Effector memory CD8-positive, alpha-beta T cell (primary cell): ENCODE measurements at regions not wholly inside any gene's neighbourhood (a gene's known extent, or its start where the extent isn't known, plus 50 kb on each side); places are given as distances from the start of the nearest gene placed in this dataset.

Source experiments
- ATAC-seq: fragments of 150-1000 bp; cut with Tn5 transposase; replicated peaks from 2 replicates; pipeline ENCODE4 v1.10.0; 2021; ENCODE audit warnings: mild to moderate bottlenecking, moderate library complexity
- DNase-seq, 3 experiments: peaks; one replicate each; pipeline ENCODE4 v3.0.0; 2021
- H3K27ac Mint-ChIP-seq, 2 donors: one replicate each; pipeline ENCODE4 v1.8.0; 2022; ENCODE audit warnings: mild to moderate bottlenecking in 2 of 2, mixed read lengths in 2 of 2, moderate library complexity in 2 of 2
- H3K27me3 Mint-ChIP-seq, 2 donors: one replicate each; pipeline ENCODE4 v1.8.0; 2022; ENCODE audit warnings: mixed read lengths in 2 of 2
- H3K36me3 Mint-ChIP-seq: one replicate; pipeline ENCODE4 v1.8.0; 2022; ENCODE audit warnings: mild to moderate bottlenecking, moderate library complexity, mixed read lengths; ENCODE audit not compliant: insufficient read depth
- H3K4me1 Mint-ChIP-seq, 2 donors: one replicate each; pipeline ENCODE4 v1.8.0; 2022; ENCODE audit warnings: low read depth in 2 of 2, mixed read lengths in 2 of 2
- H3K4me3 Mint-ChIP-seq, 2 donors: one replicate each; pipeline ENCODE4 v1.8.0; 2022; ENCODE audit warnings: mild to moderate bottlenecking in 2 of 2, mixed read lengths in 2 of 2, moderate library complexity in 2 of 2
- H3K9me3 Mint-ChIP-seq, 2 donors: one replicate each; pipeline ENCODE4 v1.8.0; 2022; ENCODE audit warnings: mixed read lengths in 2 of 2

- Mint-ChIP-seq H3K4me3 (no peak overlapping the region), H3K9me3 (no peaks in the 10 kb centered on the region), H3K4me1 (no peaks in the 10 kb centered on the region), H3K27ac (no peak overlapping the region), H3K36me3 (no peaks in the 10 kb centered on the region), H3K27me3 (peaks cover 53 to 60% of the 10 kb centered on the region in 2 donors)
- DNase-seq (no peak), ATAC-seq (no peak)
Measured at GRCh38 chr2:45162711-45163110, 153.5 kb upstream of the SIX2 start.

DNA sequence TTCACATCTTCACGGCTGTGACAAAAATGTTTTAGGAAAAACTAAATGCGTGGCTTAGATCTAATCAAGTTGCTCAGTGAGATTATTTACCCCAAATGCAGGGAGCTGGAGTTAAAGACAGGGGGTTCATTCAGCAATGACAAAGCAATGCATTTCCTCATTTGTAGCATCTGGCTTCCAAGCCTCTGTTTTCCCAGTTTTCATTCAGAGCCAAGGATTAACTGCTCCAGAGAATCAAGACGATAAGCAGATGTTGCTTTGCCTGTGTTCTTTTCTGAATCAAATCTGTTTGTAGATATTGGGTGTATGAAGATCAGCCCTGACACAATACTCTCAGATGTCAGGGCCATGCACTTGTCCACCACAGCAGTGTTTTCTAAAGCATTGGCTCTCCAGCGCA, 147.4 kb upstream of the SIX2 start:
- Mint-ChIP-seq H3K4me1 (no peaks in the 10 kb centered on the region), H3K9me3 (no peaks in the 10 kb centered on the region), H3K27ac (no peak overlapping the region), H3K4me3 (no peak overlapping the region), H3K36me3 (no peaks in the 10 kb centered on the region), H3K27me3 (peaks cover 37 to 46% of the 10 kb centered on the region in 2 donors)
- no peak for ATAC-seq
- DNase-seq = no peak

GRCh38 chr2:45154606-45155155, 145.4 kb upstream of the SIX2 start:
- Mint-ChIP-seq H3K27me3 (peaks cover 29 to 32% of the 10 kb centered on the region in 2 donors), H3K36me3 (no peaks in the 10 kb centered on the region), H3K4me3 (no peak overlapping the region), H3K9me3 (no peaks in the 10 kb centered on the region), H3K27ac (no peak overlapping the region), H3K4me1 (no peaks in the 10 kb centered on the region)
- DNase-seq = no peak
- no peak for ATAC-seq

GRCh38 chr2:45154144-45154543, 144.9 kb upstream of the SIX2 start:
- Mint-ChIP-seq H3K4me3 (no peak overlapping the region), H3K27me3 (peaks cover 24 to 32% of the 10 kb centered on the region in 2 donors), H3K4me1 (no peaks in the 10 kb centered on the region), H3K36me3 (no peaks in the 10 kb centered on the region), H3K9me3 (no peaks in the 10 kb centered on the region), H3K27ac (no peak overlapping the region)
- ATAC-seq (no peak), DNase-seq (no peak)

DNA sequence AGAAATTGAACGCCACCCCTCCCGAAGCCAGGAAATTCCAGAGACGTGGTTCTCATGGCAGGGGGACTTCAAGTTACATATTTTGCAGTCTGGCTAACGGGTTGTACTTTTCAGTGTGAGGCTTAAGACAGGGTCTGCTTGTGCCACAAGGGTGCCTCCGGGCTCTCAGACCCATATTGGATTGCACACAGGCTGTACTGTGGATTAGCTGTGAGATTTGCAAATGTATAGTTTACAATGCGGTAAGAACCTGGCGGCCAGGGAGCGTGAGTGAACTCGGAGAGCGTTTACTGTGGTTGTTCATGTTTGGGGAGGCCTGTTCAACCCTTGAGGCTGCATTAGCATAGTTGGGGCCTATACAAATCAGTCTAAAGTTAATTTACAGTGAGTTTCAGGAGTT, 143.9 kb upstream of the SIX2 start:
- Mint-ChIP-seq H3K27ac (no peak overlapping the region), H3K4me1 (no peaks in the 10 kb centered on the region), H3K27me3 (peaks cover 19 to 34% of the 10 kb centered on the region in 2 donors), H3K36me3 (no peaks in the 10 kb centered on the region), H3K9me3 (no peaks in the 10 kb centered on the region), H3K4me3 (no peak overlapping the region)
- ATAC-seq (no peak), DNase-seq (no peak)

- H3K4me3 Mint-ChIP-seq = no peak overlapping the region
- H3K27me3 Mint-ChIP-seq = peaks cover 16 to 36% of the 10 kb centered on the region in 2 donors
Measured at GRCh38 chr2:45152691-45153090, 143.4 kb upstream of the SIX2 start.

DNA sequence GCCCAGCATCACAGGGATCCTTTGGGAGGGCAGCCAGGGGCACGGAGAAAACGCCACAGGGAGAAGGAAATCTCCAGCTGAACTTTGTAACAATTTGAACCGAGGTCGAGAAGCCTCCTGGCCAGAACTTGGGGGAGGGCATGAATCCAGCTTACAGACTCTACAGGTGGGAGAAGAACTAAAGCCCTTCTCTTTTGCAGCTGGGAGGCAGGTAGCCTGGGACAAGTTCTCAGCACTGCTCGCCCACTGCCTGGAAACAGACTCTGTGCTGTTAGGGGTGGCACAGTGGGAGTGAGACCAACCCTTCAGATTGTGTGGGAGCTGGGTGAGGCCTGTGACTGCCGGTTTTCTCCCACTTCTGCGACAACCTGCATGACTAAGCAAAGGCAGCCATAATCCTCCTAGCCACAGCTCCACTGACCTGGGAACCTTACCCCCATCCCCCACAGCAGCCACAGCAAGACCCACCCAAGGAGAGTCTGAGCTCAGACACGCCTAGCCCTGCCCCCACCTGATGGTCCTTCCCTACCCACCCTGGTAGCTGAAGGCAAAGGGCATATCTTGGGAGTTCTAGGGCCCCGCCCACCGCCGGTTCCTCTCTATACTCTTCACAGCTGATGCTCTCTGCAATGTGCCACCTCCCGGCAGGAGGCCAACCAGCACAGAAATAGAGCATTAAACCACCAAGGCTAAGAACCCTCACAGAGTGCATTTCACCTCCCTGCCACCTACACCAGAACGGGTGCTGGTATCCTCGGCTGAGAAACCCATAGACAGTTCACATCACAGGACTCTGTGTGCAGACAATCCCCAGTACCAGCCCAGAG, 136.0 kb upstream of the SIX2 start:
- H3K4me1 Mint-ChIP-seq = no peaks in the 10 kb centered on the region
- H3K36me3 Mint-ChIP-seq = no peaks in the 10 kb centered on the region
- no peak overlapping the region for H3K27ac Mint-ChIP-seq
- no peak overlapping the region for H3K4me3 Mint-ChIP-seq
- peaks cover 65 to 85% of the 10 kb centered on the region in 2 donors for H3K27me3 Mint-ChIP-seq
- ATAC-seq = no peak
- no peaks in the 10 kb centered on the region for H3K9me3 Mint-ChIP-seq
- no peak for DNase-seq

More at GRCh38 chr2:45152691-45153090, 143.4 kb upstream of the SIX2 start:
- ATAC-seq (no peak), DNase-seq (no peak)
- Mint-ChIP-seq H3K4me1 (no peaks in the 10 kb centered on the region), H3K9me3 (no peaks in the 10 kb centered on the region), H3K36me3 (no peaks in the 10 kb centered on the region), H3K27ac (no peak overlapping the region)

GRCh38 chr2:45141883-45142866, 132.9 kb upstream of the SIX2 start:
- Mint-ChIP-seq H3K27me3 (peaks cover 68 to 91% of the 10 kb centered on the region in 2 donors), H3K36me3 (no peaks in the 10 kb centered on the region), H3K27ac (no peak overlapping the region), H3K9me3 (no peaks in the 10 kb centered on the region), H3K4me3 (no peak overlapping the region), H3K4me1 (no peaks in the 10 kb centered on the region)
- DNase-seq (no peak), ATAC-seq (no peak)

- Mint-ChIP-seq H3K4me3 (no peak overlapping the region), H3K27ac (no peak overlapping the region)
- ATAC-seq = no peak
Measured at GRCh38 chr2:45140675-45141074, 131.4 kb upstream of the SIX2 start.

DNA sequence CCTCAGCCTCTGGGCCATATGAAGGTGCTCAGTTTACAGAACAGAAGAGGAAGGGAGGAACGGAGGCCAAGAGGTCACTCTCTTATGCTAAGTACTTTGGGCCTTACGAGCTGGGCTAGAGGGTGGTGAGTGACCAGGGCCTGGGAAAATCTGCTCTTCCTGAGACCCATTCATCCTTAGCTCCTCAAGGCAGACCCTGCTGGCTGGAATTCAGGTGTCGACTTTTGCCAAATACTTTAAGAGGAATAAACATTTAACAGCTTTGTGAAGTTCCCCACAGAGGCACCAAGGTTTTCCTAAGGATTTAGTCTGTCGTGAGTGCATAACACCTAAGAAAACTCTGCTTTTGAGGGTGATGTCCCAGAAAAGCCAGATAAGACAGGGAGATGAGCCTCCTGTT, 129.7 kb upstream of the SIX2 start:
- Mint-ChIP-seq H3K4me1 (no peaks in the 10 kb centered on the region), H3K4me3 (no peak overlapping the region), H3K36me3 (no peaks in the 10 kb centered on the region), H3K27ac (no peak overlapping the region), H3K27me3 (peaks cover 49 to 73% of the 10 kb centered on the region in 2 donors), H3K9me3 (no peaks in the 10 kb centered on the region)
- DNase-seq = no peak
- no peak for ATAC-seq

More at GRCh38 chr2:45140675-45141074, 131.4 kb upstream of the SIX2 start:
- H3K36me3 Mint-ChIP-seq = no peaks in the 10 kb centered on the region
- H3K27me3 Mint-ChIP-seq = peaks cover 65 to 91% of the 10 kb centered on the region in 2 donors
- no peaks in the 10 kb centered on the region for H3K9me3 Mint-ChIP-seq
- DNase-seq = no peak
- H3K4me1 Mint-ChIP-seq = no peaks in the 10 kb centered on the region

DNA sequence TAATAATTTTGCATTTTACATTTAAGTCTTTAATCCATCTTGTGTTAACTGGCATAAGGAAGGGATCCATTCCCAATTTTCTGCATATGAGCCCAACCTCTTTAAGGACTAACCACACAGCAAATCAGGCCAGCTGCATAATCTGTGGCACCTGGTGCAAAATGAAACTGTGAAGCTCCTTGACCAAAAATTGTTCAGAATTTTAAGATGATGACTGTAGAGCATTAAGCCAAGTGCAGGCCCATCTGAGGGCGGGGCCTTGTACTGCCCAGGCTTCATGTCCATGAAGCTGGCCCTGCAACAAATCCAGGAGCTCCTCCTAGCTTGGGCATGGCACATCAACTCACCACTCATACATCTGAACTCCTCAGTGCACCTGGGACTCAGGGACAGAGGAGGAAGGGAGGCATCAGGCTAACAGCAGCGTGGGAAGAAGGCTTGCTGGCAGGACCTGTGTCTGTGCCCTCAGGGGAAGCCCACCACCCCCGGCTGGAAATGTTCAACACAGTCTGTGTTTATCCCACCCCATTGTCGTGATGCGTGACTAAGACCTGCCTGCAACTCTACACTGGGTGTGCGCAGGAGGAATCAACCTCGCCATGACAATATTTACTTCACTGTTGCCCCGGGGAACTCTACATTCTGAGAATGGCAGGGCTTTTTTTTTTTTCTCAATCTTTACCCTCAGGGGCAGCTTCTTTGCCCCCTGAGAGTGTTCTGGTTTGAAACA, 128.9 kb upstream of the SIX2 start:
- H3K36me3 Mint-ChIP-seq = no peaks in the 10 kb centered on the region
- H3K9me3 Mint-ChIP-seq = no peaks in the 10 kb centered on the region
- H3K27me3 Mint-ChIP-seq = peaks cover 49 to 65% of the 10 kb centered on the region in 2 donors
- DNase-seq (no peak), ATAC-seq (no peak)
- no peak overlapping the region for H3K27ac Mint-ChIP-seq
- no peaks in the 10 kb centered on the region for H3K4me1 Mint-ChIP-seq
- H3K4me3 Mint-ChIP-seq = no peak overlapping the region

- Mint-ChIP-seq H3K4me3 (no peak overlapping the region), H3K27me3 (peaks cover 31 to 33% of the 10 kb centered on the region in 2 donors), H3K27ac (no peak overlapping the region), H3K36me3 (no peaks in the 10 kb centered on the region), H3K9me3 (no peaks in the 10 kb centered on the region), H3K4me1 (no peaks in the 10 kb centered on the region)
- ATAC-seq (no peak), DNase-seq (no peak)
Measured at GRCh38 chr2:45134726-45135125, 125.5 kb upstream of the SIX2 start.

- Mint-ChIP-seq H3K4me3 (no peak overlapping the region), H3K27ac (no peak overlapping the region), H3K36me3 (no peaks in the 10 kb centered on the region), H3K9me3 (no peaks in the 10 kb centered on the region), H3K4me1 (no peaks in the 10 kb centered on the region), H3K27me3 (peaks cover 31 to 33% of the 10 kb centered on the region in 2 donors)
- DNase-seq = no peak
- no peak for ATAC-seq
Measured at GRCh38 chr2:45134014-45134413, 124.8 kb upstream of the SIX2 start.
